ENCODE measurements at regions not wholly inside any gene's neighbourhood (a gene's known extent, or its start where the extent isn't known, plus 50 kb on each side); places are given as distances from the start of the nearest gene placed in this dataset.

DNA sequence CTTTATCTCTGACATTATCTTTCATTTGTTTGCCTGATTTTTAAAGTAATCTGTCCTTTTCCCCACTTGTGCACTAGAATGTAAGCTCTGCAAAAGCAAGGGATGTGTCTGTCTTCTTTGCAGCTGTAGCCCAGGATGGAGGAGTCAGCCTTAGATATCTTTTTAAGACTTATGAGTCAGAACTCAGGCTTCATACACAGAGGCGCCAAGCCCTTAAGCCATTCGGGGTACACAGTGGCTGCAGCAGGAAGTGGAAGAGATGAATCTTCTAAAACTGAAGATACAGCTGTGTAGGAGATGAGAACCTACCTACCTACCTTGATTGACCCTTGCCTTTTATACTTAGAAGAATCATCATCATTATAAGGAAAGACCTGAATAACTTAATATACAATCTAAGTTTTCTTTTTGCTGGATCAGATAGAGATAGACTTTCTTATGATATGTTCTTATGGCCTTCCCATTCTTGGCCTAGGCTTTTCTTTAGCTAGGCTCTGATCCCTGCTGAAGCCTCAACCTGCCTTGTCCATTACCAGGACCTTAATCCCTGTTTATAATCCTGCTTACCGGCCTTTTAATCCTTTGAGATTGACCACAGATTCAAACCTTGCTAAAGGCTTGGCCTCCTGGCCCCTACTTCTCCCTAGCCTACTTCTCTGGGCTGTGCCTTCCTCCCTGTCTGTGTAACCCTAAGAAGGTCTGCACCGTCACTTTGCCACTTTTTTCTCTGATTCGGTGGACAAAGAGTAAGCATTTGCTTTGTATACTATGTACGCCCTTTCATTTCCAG lies 304.5 kb downstream of the PRL start:
- H3K79me2 ChIP-seq, result no peaks in the 10 kb centered on the region
- no peak overlapping the region for H3K4me3 ChIP-seq (ENCODE audit: low read depth, low read length)
- H3K4me2 ChIP-seq (ENCODE audit: low read length), result no peak overlapping the region
- H3K4me1 ChIP-seq, result peaks cover 3% of the 10 kb centered on the region
- no peaks in the 10 kb centered on the region for H3K36me3 ChIP-seq (ENCODE audit: control insufficient read depth, insufficient read depth, low read length)
- H2AFZ ChIP-seq, result no peak overlapping the region
- H3K27ac ChIP-seq, result no peak overlapping the region
- H3K9ac ChIP-seq, result no peak overlapping the region
- no peaks in the 10 kb centered on the region for H3K9me3 ChIP-seq (ENCODE audit: control insufficient read depth, low read length)
- H3K27me3 ChIP-seq (ENCODE audit: control insufficient read depth, insufficient read depth, low read length), result no peaks in the 10 kb centered on the region
- TF ChIP-seq, protein P1, sequence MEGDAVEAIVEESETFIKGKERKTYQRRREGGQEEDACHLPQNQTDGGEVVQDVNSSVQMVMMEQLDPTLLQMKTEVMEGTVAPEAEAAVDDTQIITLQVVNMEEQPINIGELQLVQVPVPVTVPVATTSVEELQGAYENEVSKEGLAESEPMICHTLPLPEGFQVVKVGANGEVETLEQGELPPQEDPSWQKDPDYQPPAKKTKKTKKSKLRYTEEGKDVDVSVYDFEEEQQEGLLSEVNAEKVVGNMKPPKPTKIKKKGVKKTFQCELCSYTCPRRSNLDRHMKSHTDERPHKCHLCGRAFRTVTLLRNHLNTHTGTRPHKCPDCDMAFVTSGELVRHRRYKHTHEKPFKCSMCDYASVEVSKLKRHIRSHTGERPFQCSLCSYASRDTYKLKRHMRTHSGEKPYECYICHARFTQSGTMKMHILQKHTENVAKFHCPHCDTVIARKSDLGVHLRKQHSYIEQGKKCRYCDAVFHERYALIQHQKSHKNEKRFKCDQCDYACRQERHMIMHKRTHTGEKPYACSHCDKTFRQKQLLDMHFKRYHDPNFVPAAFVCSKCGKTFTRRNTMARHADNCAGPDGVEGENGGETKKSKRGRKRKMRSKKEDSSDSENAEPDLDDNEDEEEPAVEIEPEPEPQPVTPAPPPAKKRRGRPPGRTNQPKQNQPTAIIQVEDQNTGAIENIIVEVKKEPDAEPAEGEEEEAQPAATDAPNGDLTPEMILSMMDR (IDR thresholded peaks at IDR 0.05), result no peak

DNA sequence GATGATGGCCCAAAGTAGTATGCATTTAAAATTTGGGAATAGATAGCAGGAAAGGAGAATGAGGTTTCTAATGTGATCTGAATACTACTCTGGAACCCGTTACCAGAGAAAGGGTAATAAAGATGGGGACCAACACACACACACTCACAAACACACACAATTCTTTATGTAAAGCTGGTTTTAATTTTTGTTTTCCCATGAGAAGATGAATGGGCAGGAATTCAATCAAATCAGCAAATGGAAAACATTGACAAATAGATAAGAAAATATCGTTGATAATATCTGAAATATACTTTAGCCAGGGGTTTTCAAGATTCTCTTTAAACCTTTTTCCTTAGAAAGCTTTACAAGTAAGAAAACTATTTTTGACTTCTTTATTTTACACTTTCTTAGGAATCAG lies 303.0 kb downstream of the PRL start:
- no peak overlapping the region for H3K4me2 ChIP-seq (ENCODE audit: low read length)
- H3K4me3 ChIP-seq (ENCODE audit: low read depth, low read length), result no peak overlapping the region
- TF ChIP-seq, protein P1 (IDR thresholded peaks at IDR 0.05), result no peak
- no peak overlapping the region for H2AFZ ChIP-seq
- no peak overlapping the region for H3K27ac ChIP-seq
- H3K79me2 ChIP-seq, result no peaks in the 10 kb centered on the region
- no peaks in the 10 kb centered on the region for H3K27me3 ChIP-seq (ENCODE audit: control insufficient read depth, insufficient read depth, low read length)
- no peak overlapping the region for H3K9ac ChIP-seq
- no peaks in the 10 kb centered on the region for H3K9me3 ChIP-seq (ENCODE audit: control insufficient read depth, low read length)
- peaks cover 3% of the 10 kb centered on the region for H3K4me1 ChIP-seq
- no peaks in the 10 kb centered on the region for H3K36me3 ChIP-seq (ENCODE audit: control insufficient read depth, insufficient read depth, low read length)

DNA sequence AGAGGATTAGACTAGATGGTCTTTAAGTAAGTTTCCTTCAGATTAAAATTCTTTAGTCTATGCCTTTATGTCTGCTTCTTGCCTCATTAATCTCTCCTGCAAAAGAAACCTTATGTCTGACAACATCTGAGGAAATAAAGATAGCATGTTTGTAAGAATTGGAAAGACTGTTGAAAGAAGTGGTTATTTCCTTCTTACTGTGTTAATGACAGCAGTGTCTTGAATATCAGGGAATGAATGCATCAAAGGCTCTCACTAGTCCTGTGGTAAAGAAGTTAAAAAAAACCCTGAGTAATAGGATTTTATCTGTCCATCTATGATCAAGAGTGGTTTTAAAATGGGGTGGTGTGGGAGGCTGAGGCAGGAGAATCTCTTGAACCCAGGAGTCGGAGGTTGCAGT lies 302.0 kb downstream of the PRL start:
- Histone ChIP-seq H3K79me2 (no peaks in the 10 kb centered on the region), H3K36me3 (ENCODE audit: control insufficient read depth, insufficient read depth, low read length) (no peaks in the 10 kb centered on the region), H2AFZ (no peak overlapping the region), H3K9ac (no peak overlapping the region), H3K4me3 (ENCODE audit: low read depth, low read length) (no peak overlapping the region), H3K4me1 (peaks cover 3% of the 10 kb centered on the region), H3K9me3 (ENCODE audit: control insufficient read depth, low read length) (no peaks in the 10 kb centered on the region), H3K27me3 (ENCODE audit: control insufficient read depth, insufficient read depth, low read length) (no peaks in the 10 kb centered on the region), H3K27ac (no peak overlapping the region), H3K4me2 (ENCODE audit: low read length) (no peak overlapping the region)
- TF ChIP-seq, protein P1 (IDR thresholded peaks at IDR 0.05), result no peak

DNA sequence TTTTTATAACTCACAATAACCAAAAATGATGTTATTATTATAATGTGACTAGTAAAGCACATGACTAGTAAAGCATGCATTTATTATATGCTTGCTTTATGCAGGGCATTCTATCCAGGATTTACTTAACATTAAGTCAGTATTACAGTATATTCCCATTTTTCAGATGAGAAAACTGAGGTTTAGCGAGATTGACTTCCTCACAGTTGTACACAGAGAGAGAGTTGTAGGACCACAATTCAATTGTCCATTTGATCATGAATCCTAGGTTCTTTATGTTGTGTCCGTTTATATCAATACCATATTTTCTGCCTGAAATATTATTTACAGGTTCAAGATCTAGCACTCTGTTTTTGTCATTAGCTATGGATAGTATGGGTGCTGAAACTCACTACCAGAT lies 301.5 kb downstream of the PRL start:
- Histone ChIP-seq H3K9ac (no peak overlapping the region), H3K36me3 (ENCODE audit: control insufficient read depth, insufficient read depth, low read length) (no peaks in the 10 kb centered on the region), H3K4me1 (peaks cover 3% of the 10 kb centered on the region), H3K4me2 (ENCODE audit: low read length) (no peak overlapping the region), H3K27me3 (ENCODE audit: control insufficient read depth, insufficient read depth, low read length) (no peaks in the 10 kb centered on the region), H3K9me3 (ENCODE audit: control insufficient read depth, low read length) (no peaks in the 10 kb centered on the region), H3K79me2 (no peaks in the 10 kb centered on the region), H3K4me3 (ENCODE audit: low read depth, low read length) (no peak overlapping the region), H2AFZ (no peak overlapping the region), H3K27ac (no peak overlapping the region)
- TF ChIP-seq, protein P1 (IDR thresholded peaks at IDR 0.05), result no peak
